ENCODE measurements at regions not wholly inside any gene's neighbourhood (a gene's known extent, or its start where the extent isn't known, plus 50 kb on each side); places are given as distances from the start of the nearest gene placed in this dataset.

DNA sequence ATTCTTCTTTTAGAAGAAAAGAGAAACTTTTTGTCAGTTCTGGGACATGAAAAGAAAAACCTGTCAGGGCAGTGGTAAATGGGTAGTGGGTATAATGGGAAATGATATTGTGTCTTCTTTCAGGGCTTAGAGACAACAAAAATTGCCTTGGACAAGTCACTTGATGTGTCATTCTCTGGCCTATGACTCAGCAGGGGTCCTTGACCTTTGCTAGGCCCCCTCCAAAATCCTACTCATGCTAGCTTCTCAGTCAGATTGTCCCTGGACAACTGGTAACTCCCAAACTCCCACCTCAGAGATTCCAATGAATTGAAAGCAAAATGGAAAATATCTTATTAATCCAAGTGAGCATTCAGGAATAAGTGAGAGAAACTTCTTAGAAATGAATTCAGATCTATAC is 258.8 kb upstream of the SPRY2 start:
- no peak overlapping the region for H2BK15ac ChIP-seq (ENCODE audit: low read depth, low read length)
- H2AFZ ChIP-seq (replicated peaks; ENCODE audit: low read length, poor library complexity): no peak overlapping the region
- no peaks in the 10 kb centered on the region for H3K9me3 ChIP-seq (ENCODE audit: control insufficient read depth, insufficient read depth, low read length)
- TF ChIP-seq MAFK (IDR thresholded peaks at IDR 0.05; ENCODE audit: low read depth, low read length): no peak
- no peak for TF ChIP-seq CEBPB (IDR thresholded peaks at IDR 0.05; ENCODE audit: low read depth, low read length)
- no peak for TF ChIP-seq NFE2L2 (IDR thresholded peaks at IDR 0.05; ENCODE audit: low read depth, low read length)
- no peak for TF ChIP-seq FOS (IDR thresholded peaks at IDR 0.05; ENCODE audit: low read depth, low read length)
- no peak for TF ChIP-seq MAZ (IDR thresholded peaks at IDR 0.05; ENCODE audit: borderline replicate concordance, low read depth, low read length)
- TF ChIP-seq, protein P1, sequence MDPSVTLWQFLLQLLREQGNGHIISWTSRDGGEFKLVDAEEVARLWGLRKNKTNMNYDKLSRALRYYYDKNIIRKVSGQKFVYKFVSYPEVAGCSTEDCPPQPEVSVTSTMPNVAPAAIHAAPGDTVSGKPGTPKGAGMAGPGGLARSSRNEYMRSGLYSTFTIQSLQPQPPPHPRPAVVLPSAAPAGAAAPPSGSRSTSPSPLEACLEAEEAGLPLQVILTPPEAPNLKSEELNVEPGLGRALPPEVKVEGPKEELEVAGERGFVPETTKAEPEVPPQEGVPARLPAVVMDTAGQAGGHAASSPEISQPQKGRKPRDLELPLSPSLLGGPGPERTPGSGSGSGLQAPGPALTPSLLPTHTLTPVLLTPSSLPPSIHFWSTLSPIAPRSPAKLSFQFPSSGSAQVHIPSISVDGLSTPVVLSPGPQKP (IDR thresholded peaks at IDR 0.05; ENCODE audit: borderline replicate concordance, low read depth, low read length): no peak
- TF ChIP-seq MXI1 (IDR thresholded peaks at IDR 0.05; ENCODE audit: borderline replicate concordance, low read depth, low read length): no peak
- TF ChIP-seq, protein P2, sequence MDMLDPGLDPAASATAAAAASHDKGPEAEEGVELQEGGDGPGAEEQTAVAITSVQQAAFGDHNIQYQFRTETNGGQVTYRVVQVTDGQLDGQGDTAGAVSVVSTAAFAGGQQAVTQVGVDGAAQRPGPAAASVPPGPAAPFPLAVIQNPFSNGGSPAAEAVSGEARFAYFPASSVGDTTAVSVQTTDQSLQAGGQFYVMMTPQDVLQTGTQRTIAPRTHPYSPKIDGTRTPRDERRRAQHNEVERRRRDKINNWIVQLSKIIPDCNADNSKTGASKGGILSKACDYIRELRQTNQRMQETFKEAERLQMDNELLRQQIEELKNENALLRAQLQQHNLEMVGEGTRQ (IDR thresholded peaks at IDR 0.05; ENCODE audit: low read depth, low read length): no peak
- TF ChIP-seq, protein P3, sequence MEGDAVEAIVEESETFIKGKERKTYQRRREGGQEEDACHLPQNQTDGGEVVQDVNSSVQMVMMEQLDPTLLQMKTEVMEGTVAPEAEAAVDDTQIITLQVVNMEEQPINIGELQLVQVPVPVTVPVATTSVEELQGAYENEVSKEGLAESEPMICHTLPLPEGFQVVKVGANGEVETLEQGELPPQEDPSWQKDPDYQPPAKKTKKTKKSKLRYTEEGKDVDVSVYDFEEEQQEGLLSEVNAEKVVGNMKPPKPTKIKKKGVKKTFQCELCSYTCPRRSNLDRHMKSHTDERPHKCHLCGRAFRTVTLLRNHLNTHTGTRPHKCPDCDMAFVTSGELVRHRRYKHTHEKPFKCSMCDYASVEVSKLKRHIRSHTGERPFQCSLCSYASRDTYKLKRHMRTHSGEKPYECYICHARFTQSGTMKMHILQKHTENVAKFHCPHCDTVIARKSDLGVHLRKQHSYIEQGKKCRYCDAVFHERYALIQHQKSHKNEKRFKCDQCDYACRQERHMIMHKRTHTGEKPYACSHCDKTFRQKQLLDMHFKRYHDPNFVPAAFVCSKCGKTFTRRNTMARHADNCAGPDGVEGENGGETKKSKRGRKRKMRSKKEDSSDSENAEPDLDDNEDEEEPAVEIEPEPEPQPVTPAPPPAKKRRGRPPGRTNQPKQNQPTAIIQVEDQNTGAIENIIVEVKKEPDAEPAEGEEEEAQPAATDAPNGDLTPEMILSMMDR (conservative IDR thresholded peaks at IDR 0.05; ENCODE audit: low read depth, low read length): no peak
- TF ChIP-seq RCOR1 (IDR thresholded peaks at IDR 0.05; ENCODE audit: insufficient replicate concordance, low read length): no peak
- no peak for TF ChIP-seq SMC3 (IDR thresholded peaks at IDR 0.05; ENCODE audit: low read depth, low read length)
- TF ChIP-seq RAD21 (IDR thresholded peaks at IDR 0.05; ENCODE audit: low read length): no peak
- no peak for TF ChIP-seq CHD1 (IDR thresholded peaks at IDR 0.05; ENCODE audit: low read depth, low read length)
- no peak for TF ChIP-seq RFX5 (IDR thresholded peaks at IDR 0.05; ENCODE audit: low read depth, low read length)
- no peak for TF ChIP-seq BHLHE40 (IDR thresholded peaks at IDR 0.05; ENCODE audit: low read depth, low read length)
- no peak for TF ChIP-seq POLR2A (IDR thresholded peaks at IDR 0.05; ENCODE audit: low read depth, low read length)
- intact Hi-C loops (cut with micrococcal nuclease): no loop called here
- H4K20me1 ChIP-seq (ENCODE audit: insufficient read depth, low read length): no peaks in the 10 kb centered on the region
- H2AK5ac ChIP-seq (ENCODE audit: low read depth, low read length): no peak overlapping the region
- H2BK5ac ChIP-seq (ENCODE audit: low read depth, low read length, poor library complexity, severe bottlenecking): no peak overlapping the region
- H4K8ac ChIP-seq (ENCODE audit: low read depth in 2 of 2, low read length in 2 of 2): no peak overlapping the region
- ChIA-PET CTCF (no interaction called here), POLR2A (ENCODE audit: unreplicated experiment) (no interaction called here)
- H3K27me3 ChIP-seq (ENCODE audit: control insufficient read depth, insufficient read depth, low read length): no peaks in the 10 kb centered on the region
- H3K36me3 ChIP-seq (ENCODE audit: control insufficient read depth, insufficient read depth, low read length): no peaks in the 10 kb centered on the region
- DNase-seq (no peak), ATAC-seq (ENCODE audit: low read depth) (no peak)
- no peaks in the 10 kb centered on the region for H3K4me1 ChIP-seq (ENCODE audit: control insufficient read depth, insufficient read depth, low read length)
- dilution Hi-C loops (cut with HindIII; ENCODE audit: low sequenced_read_pairs, unreplicated experiment): no loop called here
- no peak overlapping the region for H3K18ac ChIP-seq (ENCODE audit: low read depth, low read length)
- H4K91ac ChIP-seq (ENCODE audit: insufficient read depth, low read depth, low read length): no peak overlapping the region
- in situ Hi-C loops (cut with MboI; ENCODE audit: low sequenced_read_pairs): no loop called here
- H2BK20ac ChIP-seq (ENCODE audit: low read depth, low read length): no peak overlapping the region
- no peak overlapping the region for H4K5ac ChIP-seq (ENCODE audit: low read depth, low read length)
- no peak overlapping the region for H3K14ac ChIP-seq (replicated peaks; ENCODE audit: low read depth, low read length)
- no peak overlapping the region for H3K27ac ChIP-seq (ENCODE audit: insufficient read depth, low read length)
- BruUV-seq (replicated peaks): no TSS peak
- H3K56ac ChIP-seq (ENCODE audit: extremely low read depth, insufficient read depth, low read length): no peak overlapping the region
- no peak overlapping the region for H3K23ac ChIP-seq (ENCODE audit: low read depth, low read length)
- no peak overlapping the region for H2AK9ac ChIP-seq (replicated peaks; ENCODE audit: low read depth, low read length, poor library complexity)
- H3K79me1 ChIP-seq (ENCODE audit: low read depth in 1 of 2, low read length in 2 of 2): no peaks in the 10 kb centered on the region
- no peak overlapping the region for H3K4ac ChIP-seq (ENCODE audit: low read depth, low read length)
- no peaks in the 10 kb centered on the region for H3K9me1 ChIP-seq (ENCODE audit: insufficient read depth, low read length)
- no peak overlapping the region for H3K4me3 ChIP-seq (ENCODE audit: insufficient read depth, low read depth, low read length)
- no peak overlapping the region for H2BK120ac ChIP-seq (ENCODE audit: low read depth, low read length)
- H3K9ac ChIP-seq (ENCODE audit: low read depth, low read length): no peak overlapping the region
- H3K4me2 ChIP-seq (ENCODE audit: low read depth, low read length): no peak overlapping the region

Measured in IMR-90 (cell line).